H9 (cell line): ENCODE measurements at regions not wholly inside any gene's neighbourhood (a gene's known extent, or its start where the extent isn't known, plus 50 kb on each side); places are given as distances from the start of the nearest gene placed in this dataset.

Experiments used
- DNase-seq: peaks from one replicate; pipeline ENCODE4 v3.0.0-alpha.2; 2017
- H2AFZ ChIP-seq: one replicate; pipeline ENCODE4 v1.6.1; 2013; ENCODE audit warnings: mild to moderate bottlenecking, low read length, control low read depth, moderate library complexity
- H2AK5ac ChIP-seq: 2 replicates; pipeline ENCODE4 v1.6.1; 2013; ENCODE audit warnings: low read length, control low read depth, mixed read lengths; ENCODE audit not compliant: insufficient read length
- H2BK120ac ChIP-seq: one replicate; pipeline ENCODE4 v1.6.1; 2013; ENCODE audit warnings: low read depth, mild to moderate bottlenecking, low read length, control low read depth, inconsistent platforms; ENCODE audit not compliant: poor library complexity, severe bottlenecking
- H2BK12ac ChIP-seq: 2 replicates; pipeline ENCODE4 v1.6.1; 2013; ENCODE audit warnings: low read length, control low read depth, mixed read lengths, low read depth; ENCODE audit not compliant: insufficient read length
- H2BK15ac ChIP-seq: 2 replicates; pipeline ENCODE4 v1.6.1; 2013; ENCODE audit warnings: low read depth, low read length, control low read depth
- H2BK20ac ChIP-seq: one replicate; pipeline ENCODE4 v1.6.1; 2013; ENCODE audit warnings: low read depth, mild to moderate bottlenecking, low read length, control low read depth, inconsistent platforms; ENCODE audit not compliant: poor library complexity, severe bottlenecking
- H2BK5ac ChIP-seq: 2 replicates; pipeline ENCODE4 v1.6.1; 2013; ENCODE audit warnings: low read length, control low read depth, mixed read lengths; ENCODE audit not compliant: insufficient read length
- H3K14ac ChIP-seq: 2 replicates; pipeline ENCODE4 v1.6.1; 2013; ENCODE audit warnings: low read length, control low read depth; ENCODE audit not compliant: insufficient read depth
- H3K18ac ChIP-seq: 2 replicates; pipeline ENCODE4 v1.6.1; 2013; ENCODE audit warnings: low read depth, mild to moderate bottlenecking, mixed read lengths, low read length, control low read depth; ENCODE audit not compliant: insufficient read length
- H3K23ac ChIP-seq: 2 replicates; pipeline ENCODE4 v1.6.1; 2013; ENCODE audit warnings: low read length, control low read depth, mixed read lengths, low read depth; ENCODE audit not compliant: insufficient read length
- H3K23me2 ChIP-seq: 2 replicates; pipeline ENCODE4 v1.6.1; 2013; ENCODE audit warnings: low read depth, mild to moderate bottlenecking, mixed read lengths, low read length, control low read depth; ENCODE audit not compliant: insufficient read length, poor library complexity, severe bottlenecking
- H3K27ac ChIP-seq: 2 replicates; pipeline ENCODE4 v1.5.1; 2013; ENCODE audit warnings: low read length, control low read depth, mixed read lengths, low read depth; ENCODE audit not compliant: insufficient read length
- H3K27me3 ChIP-seq: 2 replicates; pipeline ENCODE4 v1.6.1; 2013; ENCODE audit warnings: low read length, control low read depth, inconsistent platforms; ENCODE audit not compliant: insufficient read depth
- H3K4ac ChIP-seq: 2 replicates; pipeline ENCODE4 v1.6.1; 2013; ENCODE audit warnings: low read depth, mild to moderate bottlenecking, control low read depth, inconsistent platforms, low read length, moderate library complexity
- H3K4me1 ChIP-seq: 2 replicates; pipeline ENCODE4 v1.6.1; 2013; ENCODE audit warnings: low read length, control low read depth, inconsistent platforms; ENCODE audit not compliant: insufficient read depth
- H3K4me2 ChIP-seq: 2 replicates; pipeline ENCODE4 v1.6.1; 2013; ENCODE audit warnings: low read length, control low read depth, mixed read lengths; ENCODE audit not compliant: insufficient read length, insufficient read depth
- H3K56ac ChIP-seq: 2 replicates; pipeline ENCODE4 v1.6.1; 2013; ENCODE audit warnings: low read depth, mild to moderate bottlenecking, mixed read lengths, low read length, control low read depth; ENCODE audit not compliant: insufficient read length
- H3K79me1 ChIP-seq: 2 replicates; pipeline ENCODE4 v1.6.1; 2013; ENCODE audit warnings: low read depth, mild to moderate bottlenecking, moderate library complexity, low read length, control low read depth, inconsistent platforms; ENCODE audit not compliant: insufficient read depth, poor library complexity, severe bottlenecking
- H3K79me2 ChIP-seq: 2 replicates; pipeline ENCODE4 v1.6.1; 2013; ENCODE audit warnings: low read length, control low read depth, inconsistent platforms; ENCODE audit not compliant: insufficient read depth
- H3K9ac ChIP-seq: 2 replicates; pipeline ENCODE4 v1.6.1; 2013; ENCODE audit warnings: low read length, control low read depth, mixed read lengths; ENCODE audit not compliant: insufficient read length; ENCODE audit errors: extremely low read depth
- H3K9me3 ChIP-seq: one replicate; pipeline ENCODE4 v1.6.1; 2013; ENCODE audit warnings: low read depth, low read length, inconsistent platforms; ENCODE audit not compliant: control insufficient read depth
- H3T11ph ChIP-seq: one replicate; pipeline ENCODE4 v1.6.1; 2013; ENCODE audit warnings: mild to moderate bottlenecking, low read length, control low read depth, inconsistent platforms
- H4K20me1 ChIP-seq: one replicate; pipeline ENCODE4 v1.6.1; 2013; ENCODE audit not compliant: control insufficient read depth, insufficient read length, insufficient read depth
- H4K5ac ChIP-seq: 2 replicates; pipeline ENCODE4 v1.6.1; 2013; ENCODE audit warnings: low read depth, mild to moderate bottlenecking, mixed read lengths, low read length, control low read depth; ENCODE audit not compliant: insufficient read length
- H4K8ac ChIP-seq: replicated peaks from 2 replicates; pipeline ENCODE4 v1.6.1; 2013; ENCODE audit warnings: low read length, control low read depth, mixed read lengths, low read depth; ENCODE audit not compliant: insufficient read length
- H4K91ac ChIP-seq: 2 replicates; pipeline ENCODE4 v1.6.1; 2013; ENCODE audit warnings: low read depth, mild to moderate bottlenecking, moderate library complexity, mixed read lengths, low read length, control low read depth; ENCODE audit not compliant: insufficient read length
- H3K27ac Mint-ChIP-seq, 3 experiments: 2 replicates in 2 of 3; 3 replicates in 1 of 3; pipeline ENCODE4 v1.8.0; 2020 to 2021; ENCODE audit warnings: mixed read lengths in 3 of 3, mild to moderate bottlenecking in 1 of 3, moderate library complexity in 1 of 3
- H3K27me3 Mint-ChIP-seq: 2 replicates; pipeline ENCODE4 v1.8.0; 2021; ENCODE audit warnings: low read depth, mild to moderate bottlenecking, moderate library complexity, mixed read lengths
- H3K36me3 Mint-ChIP-seq, 3 experiments: 2 replicates in 2 of 3; 3 replicates in 1 of 3; pipeline ENCODE4 v1.8.0; 2020 to 2021; ENCODE audit warnings: low read depth in 3 of 3, mixed read lengths in 3 of 3; ENCODE audit not compliant: insufficient read depth in 1 of 3
- H3K4me1 Mint-ChIP-seq, 2 experiments: 2 replicates each; pipeline ENCODE4 v1.8.0; 2020; ENCODE audit warnings: mixed read lengths in 2 of 2
- H3K4me3 Mint-ChIP-seq, 2 experiments: 2 replicates in 1 of 2; 3 replicates in 1 of 2; pipeline ENCODE4 v1.8.0; 2020 to 2021; ENCODE audit warnings: mild to moderate bottlenecking in 2 of 2, mixed read lengths in 2 of 2, moderate library complexity in 1 of 2
- H3K9me3 Mint-ChIP-seq, 2 experiments: 2 replicates in 1 of 2; 3 replicates in 1 of 2; pipeline ENCODE4 v1.8.0; 2020; ENCODE audit warnings: mild to moderate bottlenecking in 2 of 2, mixed read lengths in 2 of 2, moderate library complexity in 1 of 2
- WGBS: extraction: QIAGEN DNeasy Blood & Tissue Kit; methylation state at CpG from one replicate; pipeline ENCODE4 v1.1.7; 2013; ENCODE audit warnings: missing lambda C conversion rate, low lambda C conversion rate, mixed read lengths; ENCODE audit not compliant: insufficient read length; ENCODE audit errors: extremely low coverage; 5-methylcytosine and 5-hydroxymethylcytosine counted together
- TF ChIP-seq, protein P1 (sequence below): fragments of 200-600 bp; sonication (generic); conservative IDR thresholded peaks from 3 replicates; pipeline ENCODE4 v1.8.0; 2021; ENCODE audit warnings: antibody characterized with exemption, mild to moderate bottlenecking

DNA sequence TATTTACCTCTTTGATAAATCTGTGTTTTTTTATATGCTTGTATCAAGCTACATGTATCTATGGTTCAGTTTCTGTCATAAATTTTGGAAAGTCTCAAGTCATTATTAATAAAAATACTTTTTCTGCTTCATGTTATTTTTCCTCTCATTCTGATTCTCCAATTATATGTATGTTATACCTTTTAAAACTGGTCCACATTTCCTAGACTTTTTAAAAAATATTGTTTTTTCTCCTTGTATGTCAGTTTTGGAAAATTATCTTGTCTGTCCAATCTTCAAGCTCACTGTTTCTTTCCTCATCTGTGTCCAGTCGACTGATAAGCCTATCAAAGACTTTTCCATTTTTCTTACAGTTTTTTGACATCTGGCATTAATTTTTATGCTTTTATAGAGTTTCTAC lies 253.4 kb downstream of the ASXL3 start:
- no peaks in the 10 kb centered on the region for H3K79me1 ChIP-seq
- Mint-ChIP-seq H3K4me1 (peaks cover 10 to 21% of the 10 kb centered on the region in 2 experiments), H3K9me3 (peaks cover 11 to 13% of the 10 kb centered on the region in 2 experiments), H3K27me3 (no peaks in the 10 kb centered on the region), H3K4me3 (no peak overlapping the region), H3K27ac (no peak overlapping the region), H3K36me3 (peaks cover 3 to 17% (median 6%) of the 10 kb centered on the region in 3 experiments; a peak in 4 of 7 replicates)
- H4K5ac ChIP-seq = no peak overlapping the region
- no peak overlapping the region for H2AFZ ChIP-seq
- H3K14ac ChIP-seq = no peak overlapping the region
- no peaks in the 10 kb centered on the region for H3K23me2 ChIP-seq
- H3K4ac ChIP-seq = no peak overlapping the region
- H3K18ac ChIP-seq = no peak overlapping the region
- no peak overlapping the region for H2BK5ac ChIP-seq
- TF ChIP-seq, protein P1, sequence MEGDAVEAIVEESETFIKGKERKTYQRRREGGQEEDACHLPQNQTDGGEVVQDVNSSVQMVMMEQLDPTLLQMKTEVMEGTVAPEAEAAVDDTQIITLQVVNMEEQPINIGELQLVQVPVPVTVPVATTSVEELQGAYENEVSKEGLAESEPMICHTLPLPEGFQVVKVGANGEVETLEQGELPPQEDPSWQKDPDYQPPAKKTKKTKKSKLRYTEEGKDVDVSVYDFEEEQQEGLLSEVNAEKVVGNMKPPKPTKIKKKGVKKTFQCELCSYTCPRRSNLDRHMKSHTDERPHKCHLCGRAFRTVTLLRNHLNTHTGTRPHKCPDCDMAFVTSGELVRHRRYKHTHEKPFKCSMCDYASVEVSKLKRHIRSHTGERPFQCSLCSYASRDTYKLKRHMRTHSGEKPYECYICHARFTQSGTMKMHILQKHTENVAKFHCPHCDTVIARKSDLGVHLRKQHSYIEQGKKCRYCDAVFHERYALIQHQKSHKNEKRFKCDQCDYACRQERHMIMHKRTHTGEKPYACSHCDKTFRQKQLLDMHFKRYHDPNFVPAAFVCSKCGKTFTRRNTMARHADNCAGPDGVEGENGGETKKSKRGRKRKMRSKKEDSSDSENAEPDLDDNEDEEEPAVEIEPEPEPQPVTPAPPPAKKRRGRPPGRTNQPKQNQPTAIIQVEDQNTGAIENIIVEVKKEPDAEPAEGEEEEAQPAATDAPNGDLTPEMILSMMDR = no peak
- H3K79me2 ChIP-seq = no peaks in the 10 kb centered on the region
- no peaks in the 10 kb centered on the region; the same call in 1 of the 2 replicates for H3K4me1 ChIP-seq
- H2BK120ac ChIP-seq = no peak overlapping the region
- H3K9ac ChIP-seq = no peak overlapping the region
- no peak overlapping the region for H4K8ac ChIP-seq
- H2BK20ac ChIP-seq = no peak overlapping the region
- no peaks in the 10 kb centered on the region for H3K27me3 ChIP-seq
- no peaks in the 10 kb centered on the region for H4K20me1 ChIP-seq
- no peak overlapping the region for H2BK15ac ChIP-seq
- H3K56ac ChIP-seq = no peak overlapping the region
- no peak overlapping the region for H2AK5ac ChIP-seq
- DNase-seq = no peak
- no peaks in the 10 kb centered on the region for H3K9me3 ChIP-seq
- H3K23ac ChIP-seq = no peak overlapping the region
- H3T11ph ChIP-seq = no peak overlapping the region
- no peak overlapping the region for H3K4me2 ChIP-seq
- no CpG with 5 or more reads among the region's 1 CpG for WGBS
- H2BK12ac ChIP-seq = no peak overlapping the region
- H4K91ac ChIP-seq = no peak overlapping the region
- no peak overlapping the region for H3K27ac ChIP-seq
